A673 (cell line): ENCODE measurements at regions not wholly inside any gene's neighbourhood (a gene's known extent, or its start where the extent isn't known, plus 50 kb on each side); places are given as distances from the start of the nearest gene placed in this dataset.

Source experiments
- EZH2 ChIP-seq: fragments of 200-600 bp; sonication (generic); IDR thresholded peaks from 2 replicates; pipeline ENCODE4 v1.6.1; 2017; ENCODE audit warnings: borderline replicate concordance, low read depth, mild to moderate bottlenecking, mixed read lengths, antibody characterized with exemption, low read length; ENCODE audit not compliant: poor library complexity, severe bottlenecking
- TF ChIP-seq, protein P1 (sequence below): fragments of 300-800, 200-600 bp; sonication (generic); conservative IDR thresholded peaks from 2 replicates; pipeline ENCODE4 v1.5.1; 2017; ENCODE audit warnings: low read depth, mild to moderate bottlenecking, antibody characterized with exemption, low read length, moderate library complexity, mixed read lengths

DNA sequence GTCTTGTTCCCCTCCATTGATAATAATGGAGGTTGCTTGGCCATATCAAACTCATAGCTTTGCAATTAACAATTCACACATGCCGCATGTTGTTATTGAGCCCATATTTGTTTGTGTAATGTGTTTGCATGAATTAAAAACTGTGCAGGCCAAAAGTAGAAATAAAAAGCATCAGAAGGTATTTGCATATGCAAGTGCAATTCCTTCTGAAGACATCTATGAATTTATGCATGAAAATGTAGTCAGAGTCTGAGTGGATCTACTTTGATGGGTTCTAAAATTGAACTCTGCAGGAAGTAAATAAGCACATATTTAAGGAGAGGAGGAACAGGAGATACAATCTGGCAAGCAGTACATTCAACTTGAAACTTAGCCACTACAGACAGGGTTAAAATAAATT, 1004.6 kb upstream of the WWC1 start:
- TF ChIP-seq, protein P1, sequence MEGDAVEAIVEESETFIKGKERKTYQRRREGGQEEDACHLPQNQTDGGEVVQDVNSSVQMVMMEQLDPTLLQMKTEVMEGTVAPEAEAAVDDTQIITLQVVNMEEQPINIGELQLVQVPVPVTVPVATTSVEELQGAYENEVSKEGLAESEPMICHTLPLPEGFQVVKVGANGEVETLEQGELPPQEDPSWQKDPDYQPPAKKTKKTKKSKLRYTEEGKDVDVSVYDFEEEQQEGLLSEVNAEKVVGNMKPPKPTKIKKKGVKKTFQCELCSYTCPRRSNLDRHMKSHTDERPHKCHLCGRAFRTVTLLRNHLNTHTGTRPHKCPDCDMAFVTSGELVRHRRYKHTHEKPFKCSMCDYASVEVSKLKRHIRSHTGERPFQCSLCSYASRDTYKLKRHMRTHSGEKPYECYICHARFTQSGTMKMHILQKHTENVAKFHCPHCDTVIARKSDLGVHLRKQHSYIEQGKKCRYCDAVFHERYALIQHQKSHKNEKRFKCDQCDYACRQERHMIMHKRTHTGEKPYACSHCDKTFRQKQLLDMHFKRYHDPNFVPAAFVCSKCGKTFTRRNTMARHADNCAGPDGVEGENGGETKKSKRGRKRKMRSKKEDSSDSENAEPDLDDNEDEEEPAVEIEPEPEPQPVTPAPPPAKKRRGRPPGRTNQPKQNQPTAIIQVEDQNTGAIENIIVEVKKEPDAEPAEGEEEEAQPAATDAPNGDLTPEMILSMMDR = no peak
- TF ChIP-seq EZH2 = no peak
